HCT116 (cell line): ENCODE measurements at regions not wholly inside any gene's neighbourhood (a gene's known extent, or its start where the extent isn't known, plus 50 kb on each side); places are given as distances from the start of the nearest gene placed in this dataset.

Experiments used
- ATAC-seq: fragments of 200-7000 bp; cut with Tn5 transposase; 2 replicates; pipeline ENCODE4 v1.9.1; 2020; ENCODE audit warnings: mild to moderate bottlenecking, moderate library complexity
- BruUV-seq: library from RNA; stranded (reverse); fragments of 400-500 nt; replicated peaks from 2 replicates; lab custom pipeline; 2021; lab: Mats Ljungman, UMichigan
- CTCF ChIA-PET: fragments of 300-600 bp; sonication (Branson Sonifier 250); formaldehyde crosslinking; loops from one replicate; lab custom pipeline; 2021; ENCODE audit warnings: antibody characterized with exemption; lab: Charles Lee
- POLR2A ChIA-PET: fragments of 300-600, 350-600 bp; sonication (Branson Sonifier 250); formaldehyde crosslinking; loops from one replicate; lab custom pipeline; 2021; ENCODE audit warnings: antibody characterized with exemption; lab: Charles Lee
- RAD21 ChIA-PET, 2 experiments: fragments of 300-600 bp; sonication (Branson Sonifier 250); formaldehyde crosslinking; loops; one replicate each; lab custom pipeline; 2023; ENCODE audit warnings: low total read pairs in 2 of 2; ENCODE audit not compliant: uncharacterized antibody in 2 of 2, unreplicated experiment in 2 of 2, low non-redundant PET in 1 of 2; lab: Charles Lee
- DNase-seq: peaks from one replicate; pipeline ENCODE4 v3.0.0-alpha.2; 2010; ENCODE audit warnings: low read depth, low spot score
- H2AFZ ChIP-seq: fragments of 200-600 bp; shearing (Covaris generic), sonication (generic); 2 replicates; pipeline ENCODE4 v1.6.1; 2017; ENCODE audit warnings: low read depth, mixed run types, mixed read lengths, antibody characterized with exemption, low read length; ENCODE audit not compliant: poor library complexity, severe bottlenecking
- H3K27ac ChIP-seq: 2 replicates; pipeline ENCODE4 v1.5.1; 2012; ENCODE audit warnings: low read depth, low read length
- H3K27me3 ChIP-seq: fragments of 200-600 bp; sonication (generic); 2 replicates; pipeline ENCODE4 v1.6.1; 2016; ENCODE audit warnings: mixed run types, low read length, mixed read lengths; ENCODE audit not compliant: insufficient read depth
- H3K36me3 ChIP-seq, 2 experiments: fragments of 200-500 bp in 1 of 2; fragments of 200-600 bp in 1 of 2; sonication (Bioruptor generic) in 1 of 2; sonication (generic) in 1 of 2; 2 replicates each; pipeline versions ENCODE4 v1.5.1 to v1.6.1; 2014 to 2016; ENCODE audit warnings: low read length in 2 of 2, inconsistent platforms in 1 of 2, mixed read lengths in 1 of 2, mixed run types in 1 of 2; ENCODE audit not compliant: insufficient read depth in 2 of 2, control insufficient read depth in 1 of 2
- H3K4me1 ChIP-seq, 2 experiments: fragments of 200-600 bp in 1 of 2; sonication (generic) in 1 of 2; 2 replicates each; pipeline versions ENCODE4 v1.5.1 to v1.6.1; 2012 to 2017; ENCODE audit warnings: low read length in 2 of 2, inconsistent platforms in 1 of 2, mild to moderate bottlenecking in 1 of 2, mixed read lengths in 1 of 2, mixed run types in 1 of 2, moderate library complexity in 1 of 2; ENCODE audit not compliant: insufficient read depth in 2 of 2, control insufficient read depth in 1 of 2
- H3K4me2 ChIP-seq: fragments of 200-600 bp; sonication (generic); 2 replicates; pipeline ENCODE4 v1.6.1; 2017; ENCODE audit warnings: mixed run types, low read length, mixed read lengths
- H3K4me3 ChIP-seq, 2 experiments: fragments of 200-600 bp in 1 of 2; sonication (generic) in 1 of 2; replicated peaks in 1 of 2; 2 replicates each; pipeline ENCODE4 v1.5.1; 2011 to 2016; ENCODE audit warnings: low read length in 2 of 2, control low read depth in 1 of 2, low read depth in 1 of 2, mild to moderate bottlenecking in 1 of 2, mixed read lengths in 1 of 2, mixed run types in 1 of 2
- H3K79me2 ChIP-seq: fragments of 200-600 bp; sonication (generic); 2 replicates; pipeline ENCODE4 v1.6.1; 2017; ENCODE audit warnings: mild to moderate bottlenecking, mixed run types, low read length, moderate library complexity, mixed read lengths; ENCODE audit not compliant: insufficient read depth
- H3K9ac ChIP-seq: fragments of 200-600 bp; sonication (generic); 2 replicates; pipeline ENCODE4 v1.6.1; 2016; ENCODE audit warnings: low read length, mixed read lengths
- H3K9me2 ChIP-seq: fragments of 200-600 bp; sonication (generic), shearing (Covaris generic); 2 replicates; pipeline ENCODE4 v1.6.1; 2017; ENCODE audit warnings: mixed run types, mild to moderate bottlenecking, moderate library complexity; ENCODE audit not compliant: insufficient read depth
- H3K9me3 ChIP-seq, 2 experiments: fragments of 200-500 bp in 1 of 2; fragments of 200-600 bp in 1 of 2; sonication (Bioruptor generic) in 1 of 2; sonication (generic) in 1 of 2; 2 replicates each; pipeline ENCODE4 v1.6.1; 2014 to 2017; ENCODE audit warnings: low read length in 2 of 2, mixed read lengths in 2 of 2, inconsistent platforms in 1 of 2, low read depth in 1 of 2, mild to moderate bottlenecking in 1 of 2, mixed run types in 1 of 2, moderate library complexity in 1 of 2; ENCODE audit not compliant: control insufficient read depth in 1 of 2, insufficient read depth in 1 of 2
- H4K20me1 ChIP-seq: fragments of 200-600 bp; sonication (generic), shearing (Covaris generic); 2 replicates; pipeline ENCODE4 v1.6.1; 2017; ENCODE audit warnings: mixed run types, mild to moderate bottlenecking, moderate library complexity; ENCODE audit not compliant: insufficient read depth
- CEBPB ChIP-seq: IDR thresholded peaks from 2 replicates; pipeline ENCODE4 v1.6.1; 2012; ENCODE audit warnings: low read depth
- EGR1 ChIP-seq: IDR thresholded peaks from 2 replicates; pipeline ENCODE4 v1.6.1; 2012; ENCODE audit warnings: low read depth
- EZH2 ChIP-seq: fragments of 200-600 bp; sonication (generic); IDR thresholded peaks from 2 replicates; pipeline ENCODE4 v1.6.1; 2017; ENCODE audit warnings: antibody characterized with exemption, mixed run types
- EZH2phosphoT487 ChIP-seq: fragments of 200-600 bp; IDR thresholded peaks from 2 replicates; pipeline ENCODE4 v1.6.1; 2018; ENCODE audit warnings: antibody characterized with exemption, borderline replicate concordance
- FOSL1 ChIP-seq: IDR thresholded peaks from 2 replicates; pipeline ENCODE4 v1.6.1; 2012; ENCODE audit warnings: low read depth
- MAX ChIP-seq: IDR thresholded peaks from 2 replicates; pipeline ENCODE4 v1.6.1; 2012
- POLR2A ChIP-seq: IDR thresholded peaks from 2 replicates; pipeline ENCODE4 v1.7.0; 2011; ENCODE audit warnings: borderline replicate concordance; ENCODE audit not compliant: insufficient read depth, insufficient read length; ENCODE audit errors: extremely low read depth
- POLR2AphosphoS5 ChIP-seq: IDR thresholded peaks from 2 replicates; pipeline ENCODE4 v1.6.1; 2011; ENCODE audit warnings: mild to moderate bottlenecking, low read depth, low read length, moderate library complexity
- RAD21 ChIP-seq: IDR thresholded peaks from 2 replicates; pipeline ENCODE4 v1.6.1; 2012; ENCODE audit warnings: low read depth, mild to moderate bottlenecking
- SIN3A ChIP-seq: IDR thresholded peaks from 2 replicates; pipeline ENCODE4 v1.6.1; 2012; ENCODE audit warnings: low read depth
- SRF ChIP-seq: IDR thresholded peaks from 2 replicates; pipeline ENCODE4 v1.6.1; 2012; ENCODE audit warnings: low read depth
- TCF7L2 ChIP-seq: IDR thresholded peaks from 2 replicates; pipeline ENCODE4 v1.7.0; 2011; ENCODE audit warnings: borderline replicate concordance, inconsistent platforms; ENCODE audit not compliant: insufficient read depth, insufficient read length; ENCODE audit errors: extremely low read depth
- ZFX ChIP-seq: fragments of 450-650 bp; IDR thresholded peaks from 2 replicates; pipeline ENCODE4 v1.6.1; 2017
- ZNF274 ChIP-seq: fragments of 200-500 bp; sonication (Bioruptor generic); IDR thresholded peaks from 2 replicates; pipeline ENCODE4 v1.6.1; 2014; ENCODE audit warnings: mild to moderate bottlenecking, low read depth, low read length, inconsistent platforms
- intact Hi-C: fragments of 100-400 bp; cut with micrococcal nuclease; formaldehyde crosslinking; loops from 2 replicates; pipeline ENCODE4 v1.10.0; 2022
- TF ChIP-seq, protein P1 (sequence below): IDR thresholded peaks from 2 replicates; pipeline ENCODE4 v1.6.1; 2011; ENCODE audit warnings: mild to moderate bottlenecking, low read length, moderate library complexity; ENCODE audit not compliant: insufficient replicate concordance; ENCODE audit errors: extremely low read depth
- TF ChIP-seq, protein P2 (sequence below): IDR thresholded peaks from 2 replicates; pipeline ENCODE4 v1.6.1; 2012

DNA sequence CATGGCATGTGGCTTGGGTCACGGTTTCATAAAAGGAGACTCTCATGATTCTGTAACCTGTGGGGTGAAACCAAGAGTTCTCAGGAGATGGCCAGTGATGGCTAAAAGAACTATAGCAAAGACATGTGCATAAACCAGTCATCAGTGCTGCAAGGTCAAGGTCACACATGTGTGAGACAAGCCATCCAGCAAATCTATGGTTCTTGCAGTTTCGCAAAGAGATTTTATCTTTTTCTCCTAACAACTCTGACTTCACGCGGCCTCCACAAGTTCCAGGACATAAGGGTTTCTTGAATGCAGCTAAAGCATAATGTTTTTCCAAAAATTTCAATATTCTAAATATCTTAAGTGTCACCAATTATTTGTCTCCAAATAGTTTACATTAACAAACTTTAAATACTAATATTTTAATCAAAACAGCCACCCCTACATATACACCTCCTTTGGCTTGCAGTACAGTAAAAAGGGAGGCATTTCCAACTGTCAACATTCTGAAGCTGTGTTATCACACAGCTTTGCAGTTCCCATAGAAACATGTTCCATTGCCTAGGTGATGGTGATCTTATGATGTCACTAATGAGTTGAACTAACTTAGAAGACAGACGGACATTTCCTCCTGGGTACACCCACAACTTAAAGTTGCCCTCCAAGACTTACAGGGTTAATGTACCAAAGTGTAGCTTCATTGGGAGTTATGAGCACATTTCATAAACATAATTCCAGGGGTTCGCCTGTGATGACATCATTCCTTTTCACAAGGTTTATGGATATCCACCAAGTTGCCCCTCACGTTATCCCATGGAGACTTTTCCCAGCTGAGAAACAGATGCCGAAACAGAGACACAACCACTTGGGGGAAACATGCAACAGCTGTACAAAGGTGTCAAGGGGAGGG, 250.9 kb upstream of the PDE10A start:
- H3K4me1 ChIP-seq, result no peaks in the 10 kb centered on the region
- RAD21 ChIA-PET, result no interaction called here
- no peak overlapping the region for H3K4me2 ChIP-seq
- H3K36me3 ChIP-seq, result no peaks in the 10 kb centered on the region
- DNase-seq (no peak), ATAC-seq (no peak)
- no peaks in the 10 kb centered on the region for H3K79me2 ChIP-seq
- no peak overlapping the region for H3K27ac ChIP-seq
- no peak overlapping the region for H2AFZ ChIP-seq
- POLR2A ChIA-PET, result no interaction called here
- no peak overlapping the region for H3K9ac ChIP-seq
- no peak overlapping the region for H3K4me3 ChIP-seq
- no peaks in the 10 kb centered on the region for H4K20me1 ChIP-seq
- intact Hi-C loops, result no loop called here
- BruUV-seq, result no TSS peak
- no peaks in the 10 kb centered on the region for H3K9me2 ChIP-seq
- H3K9me3 ChIP-seq, result no peaks in the 10 kb centered on the region
- no peaks in the 10 kb centered on the region; the same call in 1 of the 2 replicates for H3K27me3 ChIP-seq
- TF ChIP-seq SIN3A (no peak), TCF7L2 (no peak), POLR2AphosphoS5 (no peak), EGR1 (no peak), EZH2phosphoT487 (no peak), SRF (no peak), RAD21 (no peak), CEBPB (no peak)
- TF ChIP-seq, all 23 proteins: peak for 0
- CTCF ChIA-PET, result no interaction called here

- H3K27ac ChIP-seq, result no peak overlapping the region
- H3K9me2 ChIP-seq, result no peaks in the 10 kb centered on the region
- intact Hi-C loops, result no loop called here
- H2AFZ ChIP-seq, result no peak overlapping the region
- ChIA-PET RAD21 (no interaction called here), POLR2A (no interaction called here), CTCF (no interaction called here)
- H3K9me3 ChIP-seq, result no peaks in the 10 kb centered on the region
- ATAC-seq, result no peak
- H4K20me1 ChIP-seq, result no peaks in the 10 kb centered on the region
- DNase-seq, result no peak
- no peak overlapping the region for H3K4me2 ChIP-seq
- H3K4me3 ChIP-seq, result no peak overlapping the region
- H3K79me2 ChIP-seq, result no peaks in the 10 kb centered on the region
- no peak overlapping the region for H3K9ac ChIP-seq
- H3K27me3 ChIP-seq, result no peaks in the 10 kb centered on the region; the same call in 1 of the 2 replicates
- BruUV-seq, result no TSS peak
- H3K4me1 ChIP-seq, result no peaks in the 10 kb centered on the region
- H3K36me3 ChIP-seq, result no peaks in the 10 kb centered on the region
- TF ChIP-seq FOSL1, result no peak
- TF ChIP-seq RAD21, result no peak
- TF ChIP-seq POLR2A, result no peak
- TF ChIP-seq ZNF274, result no peak
- TF ChIP-seq, protein P1, sequence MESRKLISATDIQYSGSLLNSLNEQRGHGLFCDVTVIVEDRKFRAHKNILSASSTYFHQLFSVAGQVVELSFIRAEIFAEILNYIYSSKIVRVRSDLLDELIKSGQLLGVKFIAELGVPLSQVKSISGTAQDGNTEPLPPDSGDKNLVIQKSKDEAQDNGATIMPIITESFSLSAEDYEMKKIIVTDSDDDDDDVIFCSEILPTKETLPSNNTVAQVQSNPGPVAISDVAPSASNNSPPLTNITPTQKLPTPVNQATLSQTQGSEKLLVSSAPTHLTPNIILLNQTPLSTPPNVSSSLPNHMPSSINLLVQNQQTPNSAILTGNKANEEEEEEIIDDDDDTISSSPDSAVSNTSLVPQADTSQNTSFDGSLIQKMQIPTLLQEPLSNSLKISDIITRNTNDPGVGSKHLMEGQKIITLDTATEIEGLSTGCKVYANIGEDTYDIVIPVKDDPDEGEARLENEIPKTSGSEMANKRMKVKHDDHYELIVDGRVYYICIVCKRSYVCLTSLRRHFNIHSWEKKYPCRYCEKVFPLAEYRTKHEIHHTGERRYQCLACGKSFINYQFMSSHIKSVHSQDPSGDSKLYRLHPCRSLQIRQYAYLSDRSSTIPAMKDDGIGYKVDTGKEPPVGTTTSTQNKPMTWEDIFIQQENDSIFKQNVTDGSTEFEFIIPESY, result no peak
- no peak for TF ChIP-seq SIN3A
- TF ChIP-seq EZH2phosphoT487, result no peak
- TF ChIP-seq, protein P2, sequence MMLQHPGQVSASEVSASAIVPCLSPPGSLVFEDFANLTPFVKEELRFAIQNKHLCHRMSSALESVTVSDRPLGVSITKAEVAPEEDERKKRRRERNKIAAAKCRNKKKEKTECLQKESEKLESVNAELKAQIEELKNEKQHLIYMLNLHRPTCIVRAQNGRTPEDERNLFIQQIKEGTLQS, result no peak
- TF ChIP-seq CEBPB, result no peak
- TF ChIP-seq EZH2, result no peak
- no peak for TF ChIP-seq ZFX
- TF ChIP-seq MAX, result no peak
- TF ChIP-seq TCF7L2, result no peak
Observed at GRCh38 chr6:165910184-165910966, 247.3 kb upstream of the PDE10A start.
